ENCODE measurements at regions not wholly inside any gene's neighbourhood (a gene's known extent, or its start where the extent isn't known, plus 50 kb on each side); places are given as distances from the start of the nearest gene placed in this dataset.

DNA sequence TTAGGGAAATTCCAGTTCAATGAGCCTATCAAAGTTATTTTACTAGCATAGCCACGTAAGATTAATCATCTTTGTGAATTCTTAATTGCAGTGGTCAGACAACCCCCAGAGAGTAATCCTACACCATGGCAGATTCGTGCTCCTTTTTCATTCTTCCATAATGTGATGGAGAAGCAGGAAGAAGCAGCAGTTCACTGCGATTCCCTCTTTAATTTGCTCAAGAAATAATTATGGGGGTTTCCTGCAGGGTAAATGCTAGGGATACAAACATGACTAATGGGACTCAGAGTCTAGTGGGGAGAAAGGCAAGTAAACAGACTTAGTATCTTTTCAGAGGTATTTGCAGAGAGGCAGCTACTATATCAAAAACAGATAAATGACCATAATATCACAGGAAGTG is 175.8 kb upstream of the HNRNPA3 start:
- H3K9me3 ChIP-seq: no peaks in the 10 kb centered on the region
- FAIRE-seq (no peak), DNase-seq (ENCODE audit: low read depth in 1 of 2, low spot score in 1 of 2) (no peak), ATAC-seq (no peak)
- no peak overlapping the region for H3K4me3 ChIP-seq
- no peaks in the 10 kb centered on the region for H3K4me1 ChIP-seq
- ChIA-PET POLR2A (no interaction called here), CTCF (interaction anchor here (0.6 to 1.5 kb wide), 2 partner anchors 9 to 1513 kb away, joined by 3 read pairs; no protein-coding TSS in a partner anchor)
- H3K4me2 ChIP-seq: no peak overlapping the region
- 2% methylated on average over 3 of the region's 3 CpGs for WGBS (ENCODE audit: missing lambda C conversion rate)
- no peak for TF ChIP-seq BHLHE40 (IDR thresholded peaks at IDR 0.05; ENCODE audit: low read depth, low read length)
- TF ChIP-seq HOXB13 (CRISPR knock-in tag; IDR thresholded peaks at IDR 0.05; ENCODE audit: low read depth): no peak
- no peak for TF ChIP-seq MYC (IDR thresholded peaks at IDR 0.05; ENCODE audit: borderline replicate concordance, low read length)
- no peak for TF ChIP-seq JUN (IDR thresholded peaks at IDR 0.05)
- no peak for TF ChIP-seq TFCP2L1 (CRISPR knock-in tag; IDR thresholded peaks at IDR 0.05)
- TF ChIP-seq MAFK (IDR thresholded peaks at IDR 0.05; ENCODE audit: partially characterized antibody): no peak
- TF ChIP-seq, protein P1, sequence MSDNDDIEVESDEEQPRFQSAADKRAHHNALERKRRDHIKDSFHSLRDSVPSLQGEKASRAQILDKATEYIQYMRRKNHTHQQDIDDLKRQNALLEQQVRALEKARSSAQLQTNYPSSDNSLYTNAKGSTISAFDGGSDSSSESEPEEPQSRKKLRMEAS (IDR thresholded peaks at IDR 0.05): no peak
- no peak overlapping the region for H3K27ac ChIP-seq

DNA sequence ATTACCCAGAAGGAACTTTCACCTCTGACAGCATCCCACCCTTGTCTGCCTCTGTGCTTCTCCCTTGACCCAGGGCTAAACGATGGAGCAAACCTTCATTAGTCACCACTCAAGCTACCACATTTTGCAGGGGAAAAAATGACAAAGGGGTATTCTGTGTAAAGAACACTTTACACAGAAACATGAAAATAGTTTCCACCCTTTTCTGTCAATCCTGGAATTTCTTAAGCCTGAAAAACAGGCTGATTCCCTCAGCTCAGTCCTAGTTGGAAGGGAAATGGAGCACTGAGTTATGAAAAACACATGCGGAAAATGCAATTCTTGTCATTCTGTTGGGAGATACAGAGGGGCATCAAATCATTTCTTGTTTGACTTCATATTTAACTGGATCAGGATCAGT is 175.0 kb upstream of the HNRNPA3 start:
- WGBS (ENCODE audit: missing lambda C conversion rate): 40% methylated on average over 2 of the region's 2 CpGs
- DNase-seq (ENCODE audit: low read depth in 1 of 2, low spot score in 1 of 2) (no peak), ATAC-seq (no peak), FAIRE-seq (no peak)
- Histone ChIP-seq H3K27ac (no peak overlapping the region), H3K9me3 (no peaks in the 10 kb centered on the region), H3K4me3 (no peak overlapping the region), H3K4me2 (no peak overlapping the region), H3K4me1 (no peaks in the 10 kb centered on the region)
- CTCF ChIA-PET: interaction anchor here (0.9 to 1.4 kb wide), 2 partner anchors 17 to 111 kb away, joined by 3 read pairs; no protein-coding TSS in a partner anchor
- POLR2A ChIA-PET: no interaction called here
- no peak for TF ChIP-seq ZSCAN20 (CRISPR knock-in tag; IDR thresholded peaks at IDR 0.05)
- TF ChIP-seq EHMT2 (IDR thresholded peaks at IDR 0.05; ENCODE audit: low read depth): no peak
- TF ChIP-seq CEBPB (IDR thresholded peaks at IDR 0.05): no peak

DNA sequence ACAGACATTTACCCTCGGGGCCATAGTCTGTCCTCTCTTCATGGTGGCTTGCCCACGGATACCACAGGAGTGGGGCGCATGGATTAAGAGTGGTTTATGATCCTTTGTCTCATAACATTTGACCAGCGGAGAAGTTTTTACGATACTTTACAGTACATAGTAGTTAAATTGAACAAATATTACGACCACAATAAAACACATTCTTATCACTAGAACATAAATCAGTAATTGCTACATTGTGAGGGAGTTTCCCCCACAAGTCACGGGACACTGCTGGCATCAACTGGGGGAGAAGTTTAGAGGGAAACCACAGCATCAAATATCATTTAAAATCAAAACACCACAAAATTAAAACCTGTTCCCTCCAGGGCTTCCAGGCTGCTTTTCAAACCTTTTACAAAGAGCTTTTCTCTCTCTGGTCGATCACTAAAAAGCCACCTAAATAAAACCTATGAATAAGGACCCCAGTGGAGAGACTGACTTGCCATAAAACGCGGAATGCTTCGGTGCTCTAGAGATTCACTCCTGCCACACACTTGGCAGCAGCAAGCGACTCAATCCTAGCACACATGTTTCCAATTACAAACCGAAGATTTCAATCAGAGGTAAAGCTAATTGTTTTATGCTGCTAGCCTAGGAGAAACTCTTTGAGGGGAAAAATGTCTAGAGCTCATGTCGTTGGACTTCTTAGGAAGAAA is 173.7 kb upstream of the HNRNPA3 start:
- FAIRE-seq (no peak), ATAC-seq (no peak), DNase-seq (ENCODE audit: low read depth in 1 of 2, low spot score in 1 of 2) (no peak)
- H3K27ac ChIP-seq: no peak overlapping the region
- H3K9me3 ChIP-seq: no peaks in the 10 kb centered on the region
- no peaks in the 10 kb centered on the region for H3K4me1 ChIP-seq
- H3K4me3 ChIP-seq: no peak overlapping the region
- CTCF ChIA-PET: interaction anchor here (1.0 to 1.4 kb wide), 2 partner anchors 62 to 109 kb away, joined by 3 read pairs; no protein-coding TSS in a partner anchor
- TF ChIP-seq CEBPB (IDR thresholded peaks at IDR 0.05): no peak
- no peak for TF ChIP-seq SREBF2 (IDR thresholded peaks at IDR 0.05)
- TF ChIP-seq SMC3 (IDR thresholded peaks at IDR 0.05): no peak
- TF ChIP-seq POLR2AphosphoS2 (conservative IDR thresholded peaks at IDR 0.05; ENCODE audit: low read length): no peak
- no peak for TF ChIP-seq KDM5A (IDR thresholded peaks at IDR 0.05)
- TF ChIP-seq FOSL2 (IDR thresholded peaks at IDR 0.05): no peak
- TF ChIP-seq FOSL2 (CRISPR knock-in tag; IDR thresholded peaks at IDR 0.05): no peak
- no peak for TF ChIP-seq FOSB (CRISPR knock-in tag; IDR thresholded peaks at IDR 0.05)
- no peak for TF ChIP-seq EHF (CRISPR knock-in tag; IDR thresholded peaks at IDR 0.05)
- no peak for TF ChIP-seq NR3C1 (IDR thresholded peaks at IDR 0.05)
- no peak for TF ChIP-seq HOXA7 (CRISPR knock-in tag; IDR thresholded peaks at IDR 0.05)
- TF ChIP-seq GATA3 (IDR thresholded peaks at IDR 0.05; ENCODE audit: borderline replicate concordance): no peak
- no peak for TF ChIP-seq NFE2L2 (conservative IDR thresholded peaks at IDR 0.05; ENCODE audit: low read length)
- no peak for TF ChIP-seq ESRRA (IDR thresholded peaks at IDR 0.05; ENCODE audit: borderline replicate concordance, low read length)
- TF ChIP-seq KDM1A (IDR thresholded peaks at IDR 0.05; ENCODE audit: low read depth): no peak
- TF ChIP-seq MAZ (IDR thresholded peaks at IDR 0.05; ENCODE audit: borderline replicate concordance, low read depth, low read length): no peak
- TF ChIP-seq, protein P2, sequence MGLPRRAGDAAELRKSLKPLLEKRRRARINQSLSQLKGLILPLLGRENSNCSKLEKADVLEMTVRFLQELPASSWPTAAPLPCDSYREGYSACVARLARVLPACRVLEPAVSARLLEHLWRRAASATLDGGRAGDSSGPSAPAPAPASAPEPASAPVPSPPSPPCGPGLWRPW (IDR thresholded peaks at IDR 0.05): no peak
- TF ChIP-seq ZFP36 (IDR thresholded peaks at IDR 0.05; ENCODE audit: borderline replicate concordance, partially characterized antibody): no peak
- H3K4me2 ChIP-seq: no peak overlapping the region
- 30% methylated on average over 14 of the region's 14 CpGs for WGBS (ENCODE audit: missing lambda C conversion rate)
- POLR2A ChIA-PET: no interaction called here

Measured in A549 (cell line).